HG03159 (cell line): ENCODE measurements at regions not wholly inside any gene's neighbourhood (a gene's known extent, or its start where the extent isn't known, plus 50 kb on each side); places are given as distances from the start of the nearest gene placed in this dataset.
A peak's percentile ranks its signal among the peaks of the same experiment; 100 is the strongest.
"Not testable (repeated sequence)": the region's sequence is repeated elsewhere in the genome, so short reads cannot be mapped to it uniquely, and the experiment has no call there.

Experiments used
- ATAC-seq: cut with Tn5 transposase; IDR thresholded peaks from one replicate; pipeline ENCODE4 v1.9.1; 2021; ENCODE audit warnings: mild to moderate bottlenecking, moderate library complexity; ENCODE audit not compliant: unreplicated experiment

DNA sequence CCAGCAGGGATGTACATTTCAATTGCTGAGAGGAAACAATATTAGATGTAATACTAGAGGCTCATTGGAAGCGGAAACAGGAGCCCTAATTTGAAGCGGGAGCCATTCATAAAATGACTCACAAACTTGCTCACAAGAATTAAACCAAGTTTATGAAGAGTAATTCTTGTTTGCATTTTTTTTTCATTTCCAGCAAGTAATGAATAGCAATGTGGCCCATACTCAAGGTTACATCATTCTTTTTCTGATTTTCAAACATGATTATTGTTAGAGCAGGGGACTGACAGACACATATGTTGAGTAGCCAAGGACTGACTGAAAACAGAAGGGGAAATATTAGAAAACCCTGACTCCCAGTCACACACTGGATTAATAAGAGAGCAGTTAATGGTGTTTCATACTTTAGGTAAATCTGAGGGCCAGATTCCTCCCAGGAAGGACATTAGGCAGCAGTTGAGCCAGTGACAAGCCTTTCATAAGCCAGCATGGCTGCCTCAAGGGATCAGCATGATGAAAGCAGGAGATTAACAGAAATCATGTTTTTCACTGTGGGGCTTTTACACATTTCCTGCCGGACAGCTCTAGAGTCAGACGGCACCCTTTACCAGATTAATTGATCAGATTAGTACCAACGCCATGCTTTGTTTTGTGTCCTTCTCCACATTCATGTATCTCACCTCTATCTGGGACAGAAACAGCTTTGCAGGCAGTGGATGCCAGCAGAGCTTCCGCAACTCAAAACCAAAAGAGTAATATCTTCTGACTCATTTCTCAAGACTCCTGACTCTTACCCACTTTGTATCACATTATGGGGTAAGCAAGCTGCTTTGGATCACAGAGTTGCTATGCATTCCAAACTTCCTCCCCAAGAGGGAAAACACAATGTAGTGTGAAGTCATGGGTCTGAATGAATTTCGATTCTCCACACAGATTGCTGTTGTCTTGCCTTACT lies 831.6 kb downstream of the KCNA4 start:
- ATAC-seq: no peak

DNA sequence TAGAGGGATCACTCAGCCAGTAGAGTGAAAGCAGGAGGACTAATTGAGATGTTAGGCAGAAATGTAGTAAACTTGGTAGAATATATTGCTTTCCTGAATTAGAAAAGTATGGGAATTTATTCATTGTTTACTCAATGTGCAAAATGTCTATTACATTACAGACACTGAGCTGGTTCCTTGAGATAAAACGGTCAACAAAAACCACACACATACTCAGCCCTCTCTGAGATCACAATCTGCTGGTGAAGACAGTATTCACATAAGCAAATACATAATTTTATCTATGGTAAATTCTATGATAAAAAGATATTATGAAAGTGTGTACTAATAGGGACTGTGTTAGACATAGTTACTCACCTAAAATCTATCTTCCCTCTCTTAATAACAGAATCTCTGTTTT lies 833.5 kb downstream of the KCNA4 start:
- no peak for ATAC-seq

DNA sequence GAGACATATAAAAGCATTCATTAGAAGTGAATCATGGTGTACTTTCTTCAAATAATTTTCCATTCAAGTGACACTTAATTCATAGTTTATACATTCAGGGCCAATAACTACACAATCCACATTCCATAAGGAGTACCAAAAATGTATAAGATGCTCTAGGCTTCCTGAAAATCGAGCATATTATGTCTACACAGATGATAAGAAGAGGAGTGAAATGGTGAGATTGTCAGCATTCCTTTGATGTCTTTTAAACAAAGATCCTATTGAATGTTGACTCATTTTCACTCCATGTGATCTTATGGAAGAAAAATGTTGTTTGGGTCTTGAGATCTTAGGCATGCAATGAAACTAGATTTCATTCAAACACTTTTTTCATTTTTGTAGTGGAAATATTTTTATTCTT lies 843.2 kb downstream of the KCNA4 start:
- ATAC-seq: no peak

DNA sequence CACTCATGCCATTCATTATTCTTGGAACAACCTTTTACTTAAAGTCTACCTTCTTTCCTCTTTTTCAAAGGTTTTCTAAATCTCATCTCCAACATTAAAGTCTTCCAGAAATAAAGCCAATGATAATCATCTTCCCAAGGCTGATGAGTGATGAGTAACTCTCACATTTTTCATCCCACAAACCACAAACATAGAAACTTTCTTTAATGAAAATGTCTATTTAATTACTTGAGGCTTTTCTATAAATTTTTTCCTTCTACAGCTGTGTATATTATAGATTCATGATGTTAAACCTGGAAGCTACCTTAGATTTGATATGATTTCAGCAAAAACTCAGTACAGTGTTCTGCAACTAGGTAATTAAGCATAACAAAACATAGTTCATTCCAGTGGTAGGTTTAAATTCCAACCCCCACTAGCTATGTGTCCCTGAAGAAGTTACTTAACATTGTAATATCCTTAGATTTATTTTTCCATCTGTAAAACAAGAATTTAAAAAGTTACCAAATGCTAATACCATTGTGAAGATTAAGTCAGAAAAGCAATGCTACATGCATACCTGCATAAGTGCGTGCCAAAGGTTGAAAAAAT lies 845.4 kb downstream of the KCNA4 start:
- no peak for ATAC-seq

DNA sequence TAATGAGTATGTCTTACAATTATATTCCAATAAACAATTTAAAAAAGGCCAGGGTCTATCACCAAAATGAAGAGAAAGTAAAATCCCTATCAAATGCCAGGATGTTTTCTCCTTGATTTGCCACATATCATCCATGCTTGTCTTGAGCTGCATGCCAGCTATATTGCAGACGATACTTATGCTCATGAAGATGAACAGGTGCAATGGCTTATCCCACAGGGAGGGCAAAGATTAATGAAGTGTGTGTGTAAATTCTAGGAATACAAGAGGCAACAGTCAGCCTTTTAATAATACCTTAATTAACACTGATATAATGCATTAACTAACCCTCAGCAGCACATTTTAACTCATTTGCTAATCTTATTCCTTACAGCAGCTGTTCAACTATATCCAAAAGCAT lies 850.5 kb downstream of the KCNA4 start:
- ATAC-seq: no peak

- no peak for ATAC-seq
Measured at GRCh38 chr11:29163231-29163630, 853.6 kb downstream of the KCNA4 start.

DNA sequence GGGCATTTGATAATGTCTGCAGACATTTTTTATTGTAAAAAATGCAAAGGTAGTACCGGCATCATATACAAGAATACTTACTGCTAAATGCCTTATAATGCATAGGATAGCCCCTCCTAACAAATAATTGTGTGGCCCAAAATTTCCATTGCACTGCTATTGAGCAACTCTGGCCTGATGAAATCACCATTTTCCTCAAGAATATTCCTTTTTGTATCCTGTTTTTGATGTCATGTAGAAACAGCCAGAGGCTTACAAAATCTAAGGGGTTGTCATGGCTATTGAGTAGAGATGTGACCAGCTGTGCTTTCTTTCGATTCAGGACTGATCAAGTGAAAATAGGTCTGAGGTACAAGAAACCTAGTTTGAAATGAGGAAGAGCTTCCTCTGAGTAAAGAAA lies 854.3 kb downstream of the KCNA4 start:
- ATAC-seq: no peak

DNA sequence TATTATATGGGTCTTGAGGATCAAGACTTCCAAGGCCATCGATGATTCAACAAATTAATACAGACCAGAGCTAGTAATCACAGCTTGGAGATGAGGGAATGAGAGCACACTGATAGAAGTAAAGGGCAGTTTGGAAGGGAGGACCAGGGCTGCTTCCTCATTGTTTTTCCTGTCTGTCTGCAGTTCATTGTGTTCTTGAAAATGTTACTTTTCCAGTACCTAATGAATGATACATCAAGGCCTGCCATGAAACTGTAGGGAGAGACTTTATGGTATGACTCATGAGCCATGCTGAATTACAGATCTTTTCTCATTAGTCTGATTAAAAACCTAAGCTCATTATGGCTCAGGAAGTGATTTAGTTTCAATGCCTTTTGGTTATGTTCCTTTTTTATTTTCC lies 855.6 kb downstream of the KCNA4 start:
- no peak for ATAC-seq

DNA sequence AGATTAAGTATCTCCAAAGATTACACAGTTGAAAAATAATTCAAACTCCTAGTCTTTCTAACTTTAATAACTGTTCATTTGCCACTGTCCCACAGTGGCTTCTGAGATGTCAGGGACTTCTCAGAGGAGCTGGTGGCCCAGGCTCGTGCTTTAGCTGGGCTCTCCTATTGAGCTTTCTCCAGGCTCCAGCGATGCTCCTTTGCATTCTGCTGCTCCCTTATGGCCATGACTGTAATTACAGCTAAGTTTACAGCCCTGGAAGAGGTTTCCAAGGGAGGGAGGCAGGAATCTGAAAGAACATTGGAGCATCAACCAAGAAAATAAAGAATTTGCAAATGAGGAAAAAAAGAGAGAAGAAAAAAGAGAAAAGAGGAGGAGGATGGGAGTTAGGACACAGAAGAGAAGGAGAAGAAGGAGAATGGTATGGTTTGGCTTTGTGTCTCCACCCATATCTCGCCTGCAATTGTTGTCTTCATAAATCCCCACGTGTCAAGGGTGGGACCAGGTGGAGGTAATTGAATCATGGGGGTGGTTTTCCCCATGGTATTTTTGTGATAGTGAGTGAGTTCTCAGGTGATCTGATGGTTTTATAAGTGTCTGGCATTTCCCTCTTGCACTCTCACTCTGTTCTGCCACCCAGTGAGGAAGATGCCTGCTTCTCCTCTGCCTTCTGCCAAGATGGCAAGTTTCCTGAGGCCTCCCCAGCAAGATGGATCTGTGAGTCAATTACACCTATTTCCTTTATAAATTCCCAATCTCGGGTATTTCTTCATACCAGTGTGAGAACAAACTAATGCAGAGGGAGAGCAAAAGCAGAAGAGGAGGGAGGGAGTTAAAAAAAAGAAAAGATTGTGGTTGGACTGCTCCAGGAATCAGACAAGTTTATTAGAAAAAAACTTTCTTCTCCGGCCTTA lies 857.0 kb downstream of the KCNA4 start:
- ATAC-seq: peak; percentile 89

- no peak for ATAC-seq
Measured at GRCh38 chr11:29153078-29153477, 863.8 kb downstream of the KCNA4 start.

DNA sequence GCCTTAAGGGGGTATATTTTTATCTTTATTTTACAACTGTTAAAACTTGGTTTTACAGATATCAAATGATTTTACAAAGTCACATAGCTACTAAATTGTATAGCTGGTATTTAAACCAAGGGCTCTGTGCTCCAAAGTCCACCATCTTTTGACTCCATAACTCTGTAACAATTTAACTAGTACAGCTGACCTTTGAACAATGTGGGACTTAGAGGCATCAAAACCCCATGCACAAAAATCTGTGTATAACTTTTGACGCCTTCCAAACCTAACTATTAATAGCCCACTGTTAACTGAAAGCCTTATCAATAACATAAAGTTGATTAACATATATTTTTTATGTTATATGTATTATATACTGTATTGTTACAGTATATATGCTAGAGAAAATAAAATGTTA lies 874.3 kb downstream of the KCNA4 start:
- not testable (repeated sequence) for ATAC-seq

GRCh38 chr11:29135504-29135903 lies 881.3 kb downstream of the KCNA4 start:
- no peak for ATAC-seq

GRCh38 chr11:29131055-29131454 lies 885.8 kb downstream of the KCNA4 start:
- ATAC-seq: no peak

DNA sequence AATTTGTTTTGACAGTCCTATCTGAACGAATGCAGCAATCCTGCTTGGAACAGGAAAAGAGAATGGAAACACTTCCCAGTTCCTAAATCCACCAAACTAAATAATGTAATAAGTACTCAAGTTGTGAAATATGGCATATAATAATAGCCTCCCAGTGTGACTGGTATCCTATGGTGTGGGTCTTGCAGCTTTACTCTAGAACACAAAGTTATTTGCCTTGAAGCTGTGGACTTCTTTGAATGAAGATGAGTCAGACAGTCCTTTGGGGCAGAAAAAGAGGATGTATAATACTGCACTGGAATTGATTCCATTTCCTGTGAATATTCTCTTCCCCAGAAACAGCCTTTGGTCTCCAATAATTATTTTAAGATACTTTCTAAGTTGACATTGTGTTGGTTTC lies 887.0 kb downstream of the KCNA4 start:
- no peak for ATAC-seq

- no peak for ATAC-seq
Measured at GRCh38 chr11:29127461-29127860, 889.4 kb downstream of the KCNA4 start.

GRCh38 chr11:29125606-29126005 lies 891.2 kb downstream of the KCNA4 start:
- no peak for ATAC-seq

GRCh38 chr11:29124470-29124869 lies 892.4 kb downstream of the KCNA4 start:
- no peak for ATAC-seq

DNA sequence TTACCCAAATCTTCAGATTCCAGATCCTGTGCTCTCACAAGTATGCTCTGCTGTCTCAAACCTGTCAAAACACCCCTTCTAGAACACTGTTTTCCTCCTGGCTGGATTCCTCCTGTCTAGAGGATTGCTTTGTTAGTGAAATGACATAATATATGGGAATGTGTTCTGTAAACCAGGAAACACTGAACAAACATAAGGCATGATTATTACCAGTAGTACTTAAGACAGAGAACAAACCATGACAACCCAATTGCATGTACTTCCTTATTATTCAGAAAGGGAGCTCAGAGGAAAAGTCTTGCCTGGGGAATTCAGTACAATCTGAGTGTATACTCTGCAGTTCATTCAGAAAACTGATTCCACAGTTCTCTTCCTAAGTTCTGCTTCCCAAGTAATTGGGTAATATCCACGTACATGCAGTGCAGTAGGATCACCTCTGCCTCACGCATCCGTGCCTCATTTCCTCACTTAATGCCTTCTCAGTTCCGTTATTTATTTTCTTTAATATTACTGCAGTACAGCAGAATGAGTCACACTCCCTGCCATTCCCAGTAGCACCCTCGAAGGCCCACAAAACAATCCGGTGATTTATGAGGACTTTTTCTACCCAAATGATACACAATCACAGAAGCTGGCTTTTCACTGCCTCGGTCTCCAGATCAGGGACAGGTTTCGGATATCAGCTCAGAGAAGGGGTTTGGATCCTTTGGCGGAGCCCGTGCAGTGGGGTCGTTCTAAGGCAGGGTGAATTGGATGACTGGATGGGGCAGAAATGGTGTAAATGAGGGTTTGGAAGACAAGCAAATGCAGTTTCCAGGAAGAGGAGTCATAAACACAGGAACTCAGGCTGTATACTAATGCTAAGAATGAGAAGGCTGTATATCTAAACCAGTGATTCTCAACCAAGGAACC lies 896.9 kb downstream of the KCNA4 start:
- ATAC-seq: no peak

GRCh38 chr11:29119116-29119515 lies 897.7 kb downstream of the KCNA4 start:
- no peak for ATAC-seq

- ATAC-seq: no peak
Measured at GRCh38 chr11:29100967-29101366, 915.9 kb downstream of the KCNA4 start.
